Activated T-cell treated with anti-CD3 and anti-CD28 coated beads for 48 hours (primary cell): ENCODE measurements at regions not wholly inside any gene's neighbourhood (a gene's known extent, or its start where the extent isn't known, plus 50 kb on each side); places are given as distances from the start of the nearest gene placed in this dataset.
"Not testable (repeated sequence)": the region's sequence is repeated elsewhere in the genome, so short reads cannot be mapped to it uniquely, and the experiment has no call there.

ENCODE experiments used
- DNase-seq: peaks from one replicate; pipeline ENCODE4 v3.0.0-alpha.2; 2020; ENCODE audit warnings: low read depth

DNA sequence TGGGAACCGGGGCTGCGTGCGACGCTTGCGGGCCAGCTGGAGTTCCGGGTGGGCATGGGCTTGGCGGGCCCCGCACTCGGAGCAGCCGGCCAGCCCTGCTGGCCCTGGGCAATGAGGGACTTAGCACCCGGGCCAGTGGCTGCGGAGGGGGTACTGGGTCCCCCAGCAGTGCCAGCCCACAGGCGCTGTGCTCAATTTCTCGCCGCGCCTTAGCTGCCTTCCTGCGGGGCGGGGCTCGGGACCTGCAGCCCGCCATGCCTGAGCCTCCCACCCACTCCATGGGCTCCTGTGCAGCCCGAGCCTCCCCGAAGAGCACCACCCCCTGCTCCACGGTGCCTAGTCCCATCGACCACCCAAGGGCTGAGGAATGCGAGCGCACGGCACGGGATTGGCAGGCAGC lies 63.8 kb downstream of the PLXNA1 start:
- not testable (repeated sequence) for DNase-seq

DNA sequence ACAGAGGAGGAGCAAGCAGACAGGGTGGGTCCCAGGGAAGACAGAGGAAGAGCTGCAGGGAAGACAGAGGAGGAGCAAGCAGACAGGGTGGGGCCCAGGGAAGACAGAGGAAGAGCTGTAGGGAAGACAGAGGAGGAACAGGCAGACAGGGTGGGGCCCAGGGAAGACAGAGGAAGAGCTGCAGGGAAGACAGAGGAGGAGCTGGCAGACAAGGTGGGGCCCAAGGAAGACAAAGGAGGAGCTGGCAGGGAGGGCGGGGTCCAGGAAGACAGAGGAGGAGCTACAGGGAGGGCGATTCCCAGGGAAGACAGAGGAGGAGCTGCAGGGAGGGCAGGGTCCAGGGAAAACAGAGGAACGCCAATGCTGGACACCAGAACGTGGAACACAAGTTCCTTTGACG lies 66.5 kb downstream of the PLXNA1 start:
- no peak for DNase-seq

DNA sequence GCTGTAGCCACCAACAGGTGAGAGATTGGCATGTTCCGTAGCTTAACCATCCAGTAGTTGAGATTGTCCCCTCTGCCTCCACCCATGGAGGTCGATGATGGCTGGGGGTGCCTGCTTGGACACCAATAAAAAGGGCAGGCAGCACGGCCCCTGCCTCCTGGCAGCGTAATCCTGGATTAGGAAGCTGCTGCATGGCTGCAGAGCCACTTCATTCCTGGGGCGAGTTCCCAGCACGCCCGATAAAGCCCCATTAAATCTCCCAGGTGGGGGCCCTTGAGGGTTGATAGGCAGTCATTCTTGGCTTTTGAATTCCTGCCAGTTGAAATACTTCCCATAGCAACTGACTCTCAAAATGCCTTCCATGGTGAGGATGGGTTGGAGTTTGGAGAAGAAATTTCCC lies 67.8 kb downstream of the PLXNA1 start:
- no peak for DNase-seq

DNA sequence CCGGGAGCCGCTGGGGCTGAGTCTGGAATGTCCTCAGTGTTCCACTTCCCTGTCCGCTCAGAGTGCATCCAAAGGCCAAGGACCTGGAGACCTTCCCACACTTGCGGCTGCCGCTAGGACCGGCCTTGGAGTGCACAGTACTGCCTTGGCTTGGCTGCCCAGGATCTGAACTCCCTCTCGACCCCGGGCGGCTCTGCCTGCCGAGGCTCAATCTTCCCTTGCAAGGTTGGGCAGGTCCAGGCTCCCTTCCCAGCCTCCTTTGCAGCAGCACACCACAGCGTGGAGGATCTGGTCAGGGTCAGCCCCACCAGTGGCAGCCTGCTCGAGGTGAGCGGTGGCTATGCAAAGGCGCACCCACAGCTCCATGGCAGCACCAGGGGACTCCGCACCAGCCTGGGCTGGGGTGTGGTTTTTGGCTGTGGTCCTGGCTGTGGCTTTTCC lies 69.2 kb downstream of the PLXNA1 start:
- DNase-seq: no peak

DNA sequence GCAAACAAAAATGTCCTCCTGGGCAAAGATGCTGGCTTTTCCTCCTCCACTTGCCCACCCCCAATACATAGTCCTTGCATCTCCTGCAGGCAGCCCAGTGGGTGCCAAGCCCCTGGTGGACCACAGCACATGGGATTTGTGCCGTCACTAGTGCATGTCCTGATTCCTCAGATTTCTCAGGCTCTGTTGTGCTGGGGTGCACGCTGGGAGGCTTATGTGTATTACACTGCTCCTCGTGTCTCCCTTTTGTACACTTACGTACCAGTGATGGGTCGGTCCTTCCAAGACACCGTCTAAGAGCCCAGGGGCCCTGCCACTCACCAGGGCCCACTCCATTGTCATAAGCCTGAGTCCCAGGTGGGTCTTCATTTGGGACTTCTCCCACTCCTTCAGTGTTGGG lies 70.1 kb downstream of the PLXNA1 start:
- DNase-seq: no peak

DNA sequence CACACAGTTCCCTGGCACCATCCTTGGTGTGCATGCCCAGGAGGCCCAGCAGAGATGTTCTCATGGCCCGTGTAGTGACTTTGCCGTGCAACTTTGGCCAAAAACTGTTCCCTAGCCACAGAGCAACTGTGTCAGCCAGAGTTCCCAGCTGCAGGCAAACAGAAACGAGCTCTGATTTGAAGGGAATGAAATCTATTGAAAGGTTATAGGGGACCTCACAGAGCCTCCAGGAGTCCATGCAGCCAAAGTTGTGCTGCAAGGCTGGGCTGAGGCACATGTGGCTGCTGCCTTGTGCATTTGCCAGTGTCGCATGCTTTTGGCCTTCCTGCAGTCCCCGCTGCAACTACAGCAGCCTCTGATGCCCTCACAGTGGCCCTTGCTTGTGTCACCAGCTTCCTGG lies 70.5 kb downstream of the PLXNA1 start:
- no peak for DNase-seq

DNA sequence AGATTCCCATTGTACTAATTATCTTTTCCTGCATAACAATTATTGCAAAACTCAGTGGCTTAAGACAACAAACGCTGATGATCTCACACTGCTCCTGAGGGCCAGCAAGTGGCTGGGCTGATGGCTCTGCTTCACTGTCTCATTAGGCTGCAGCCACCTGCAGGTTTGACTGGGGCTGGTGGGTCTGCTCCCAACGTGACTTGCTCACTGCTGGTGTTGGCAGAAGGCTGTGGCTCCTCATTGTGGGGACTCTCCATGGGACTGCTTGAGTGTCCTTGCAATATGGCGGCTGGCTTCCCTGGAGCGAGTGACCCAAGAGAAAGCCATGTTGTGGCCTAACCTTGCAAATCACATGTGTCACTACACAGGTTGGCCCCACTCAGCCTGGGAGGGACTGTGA lies 71.1 kb downstream of the PLXNA1 start:
- DNase-seq: no peak

DNA sequence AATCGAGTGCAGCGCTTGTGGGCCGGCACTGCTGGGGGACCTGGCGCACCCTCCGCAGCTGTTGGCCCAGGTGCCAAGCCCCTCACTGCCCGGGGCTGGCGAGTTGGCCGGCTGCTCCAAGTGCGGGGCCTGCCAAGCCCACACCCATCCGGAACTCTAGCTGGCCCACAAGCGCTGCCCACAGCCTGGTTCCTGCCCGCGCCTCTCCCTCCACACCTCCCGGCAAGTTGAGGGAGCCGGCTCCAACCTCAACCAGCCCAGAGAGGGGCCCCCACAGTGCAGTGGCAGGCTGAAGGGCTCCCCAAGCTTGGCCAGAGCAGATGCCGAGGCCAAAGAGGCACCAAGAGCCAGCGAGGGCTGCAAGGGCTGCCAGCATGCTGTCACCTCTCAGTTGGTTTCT lies 73.4 kb downstream of the PLXNA1 start:
- DNase-seq: no peak

DNA sequence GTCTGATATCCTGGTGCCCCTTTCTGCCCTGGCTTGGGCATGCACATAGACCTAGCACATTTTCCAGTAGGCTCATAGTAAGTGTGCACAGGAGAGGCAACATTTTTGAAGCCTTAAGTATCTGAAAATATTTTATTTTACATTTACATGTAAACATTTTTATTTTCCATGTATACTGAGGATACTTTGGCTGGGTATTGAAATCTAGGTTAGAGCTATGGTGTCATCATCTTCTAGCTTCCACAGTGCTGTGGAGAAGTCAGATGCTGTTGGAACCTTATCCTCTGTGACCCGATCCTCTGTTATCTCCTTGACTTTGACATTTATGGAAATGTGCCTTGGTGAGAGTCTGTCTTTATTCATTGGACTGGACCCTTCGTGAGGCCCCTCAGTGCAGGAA lies 74.1 kb downstream of the PLXNA1 start:
- DNase-seq: no peak

DNA sequence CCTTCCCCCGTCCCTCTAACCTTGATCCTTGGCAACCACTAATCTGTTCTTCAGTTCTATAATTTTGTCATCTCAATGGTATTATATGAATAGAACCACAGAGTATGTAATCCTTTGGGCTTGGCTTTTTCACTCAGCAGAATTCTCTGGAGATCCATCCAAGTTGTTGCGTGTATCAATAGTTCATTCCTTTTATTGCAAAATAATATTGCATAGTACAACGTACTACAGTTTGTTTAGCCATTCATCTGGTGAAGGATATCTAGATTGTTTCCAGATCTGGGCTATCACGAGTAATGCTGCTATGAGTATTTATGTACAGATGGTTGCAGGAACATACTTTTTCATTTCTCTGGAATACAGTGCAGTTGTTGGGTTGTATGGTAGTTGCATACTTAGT lies 76.2 kb downstream of the PLXNA1 start:
- no peak for DNase-seq

DNA sequence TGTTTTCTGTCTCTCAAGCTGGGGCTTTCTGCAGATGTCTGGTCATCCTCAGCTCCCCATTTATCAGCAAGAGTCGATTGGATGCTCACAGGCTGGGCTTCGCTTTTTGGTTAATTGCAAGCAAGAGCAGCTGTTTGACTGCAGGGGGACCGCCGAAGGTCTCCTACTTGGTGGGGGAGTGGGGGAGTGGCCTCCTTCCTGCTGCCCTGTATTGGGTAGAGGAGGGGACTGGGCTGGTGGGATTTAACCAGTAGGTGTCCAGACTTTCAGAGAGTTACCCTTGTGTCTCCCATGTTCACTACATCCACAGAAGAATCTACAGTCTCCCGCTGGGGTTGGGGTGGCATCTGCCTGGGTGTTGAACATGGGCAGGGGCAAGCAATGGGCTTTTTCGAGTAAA lies 78.7 kb downstream of the PLXNA1 start:
- DNase-seq: no peak

DNA sequence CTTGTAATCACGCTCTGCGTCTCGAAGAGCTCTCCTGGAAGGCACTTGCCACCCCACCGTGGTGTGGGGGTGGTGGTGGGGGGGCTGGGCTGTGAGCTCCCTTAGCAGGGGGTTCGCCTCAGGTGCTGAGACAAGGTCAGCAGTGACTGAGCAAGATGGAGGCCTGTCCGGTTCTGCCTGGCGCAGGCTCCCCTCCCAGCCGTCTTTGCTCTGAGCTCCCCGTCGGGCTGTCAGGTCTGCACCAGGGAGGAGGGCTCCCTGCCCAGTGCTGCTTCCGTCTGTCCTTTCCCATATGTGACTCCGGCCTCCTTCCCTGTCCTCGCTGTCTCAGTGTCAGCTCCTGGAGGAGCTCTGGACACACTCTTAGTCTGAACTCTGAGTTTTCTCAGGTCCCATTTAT lies 80.0 kb downstream of the PLXNA1 start:
- DNase-seq: no peak

DNA sequence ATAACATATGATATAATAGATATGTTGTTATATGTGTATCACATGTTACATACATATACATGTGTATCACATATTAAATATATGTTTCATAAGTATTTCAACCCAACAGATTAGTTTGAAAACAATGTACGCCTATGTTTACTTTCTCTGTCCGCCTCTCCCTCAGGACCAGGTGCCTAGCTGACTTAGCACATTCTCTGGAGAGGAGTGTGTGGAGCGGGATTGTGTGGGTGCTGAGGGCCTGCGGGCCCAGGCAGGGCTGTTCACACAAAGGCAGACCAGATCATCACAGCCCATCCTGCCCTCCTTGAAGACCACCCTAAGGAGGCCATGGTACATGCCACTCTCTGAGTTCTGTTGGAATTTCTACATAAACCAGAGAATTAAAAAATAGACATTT lies 81.0 kb downstream of the PLXNA1 start:
- DNase-seq: no peak

DNA sequence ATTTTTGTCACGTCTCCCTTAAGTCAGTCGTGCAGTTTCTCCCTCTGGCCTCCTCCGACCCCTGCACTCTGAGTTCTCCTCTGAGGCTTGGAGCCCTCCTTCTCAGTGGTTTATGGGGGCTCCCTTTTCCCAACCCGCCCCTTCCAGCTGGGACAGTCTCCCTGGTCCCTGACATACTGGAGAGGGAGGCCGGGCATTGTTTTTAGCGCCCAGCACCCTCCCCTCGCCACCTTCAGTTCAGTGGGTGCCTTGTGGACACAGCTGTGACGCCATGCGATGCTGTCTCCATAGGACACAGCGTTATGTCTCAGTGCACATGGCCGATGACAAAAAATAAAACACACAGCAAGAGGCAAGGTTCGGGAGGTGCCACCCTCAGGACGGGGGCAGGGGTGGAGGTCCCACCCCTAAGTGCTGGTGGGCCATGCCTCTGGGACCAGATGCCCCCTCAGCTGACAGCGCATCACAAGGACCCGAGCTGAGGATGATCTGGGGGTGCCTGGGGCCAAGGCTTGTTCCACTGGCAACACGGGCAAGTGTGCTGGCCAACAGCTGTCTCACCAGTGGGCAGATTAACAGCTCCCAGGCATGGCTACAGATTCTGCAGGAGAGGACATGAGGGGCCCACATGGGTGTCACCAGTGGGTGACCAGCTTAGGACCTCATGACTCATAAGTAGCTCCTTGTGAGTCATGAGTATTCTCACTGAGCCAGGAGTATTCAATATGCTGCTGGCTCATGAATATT lies 81.6 kb downstream of the PLXNA1 start:
- DNase-seq: no peak

DNA sequence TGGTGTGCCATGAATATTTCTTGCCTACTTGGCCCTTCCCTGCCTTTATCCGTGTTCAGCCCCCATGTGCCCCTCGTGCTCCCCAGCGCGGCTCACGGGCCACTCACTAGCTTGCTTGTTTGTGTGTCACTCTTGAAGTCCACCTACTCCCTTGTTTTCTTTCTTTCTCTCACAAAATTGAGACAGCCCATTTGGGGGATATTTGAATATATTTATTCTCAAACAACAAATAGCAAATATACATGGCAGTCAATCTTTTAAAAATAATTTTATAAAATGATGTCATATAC lies 82.2 kb downstream of the PLXNA1 start:
- no peak for DNase-seq

DNA sequence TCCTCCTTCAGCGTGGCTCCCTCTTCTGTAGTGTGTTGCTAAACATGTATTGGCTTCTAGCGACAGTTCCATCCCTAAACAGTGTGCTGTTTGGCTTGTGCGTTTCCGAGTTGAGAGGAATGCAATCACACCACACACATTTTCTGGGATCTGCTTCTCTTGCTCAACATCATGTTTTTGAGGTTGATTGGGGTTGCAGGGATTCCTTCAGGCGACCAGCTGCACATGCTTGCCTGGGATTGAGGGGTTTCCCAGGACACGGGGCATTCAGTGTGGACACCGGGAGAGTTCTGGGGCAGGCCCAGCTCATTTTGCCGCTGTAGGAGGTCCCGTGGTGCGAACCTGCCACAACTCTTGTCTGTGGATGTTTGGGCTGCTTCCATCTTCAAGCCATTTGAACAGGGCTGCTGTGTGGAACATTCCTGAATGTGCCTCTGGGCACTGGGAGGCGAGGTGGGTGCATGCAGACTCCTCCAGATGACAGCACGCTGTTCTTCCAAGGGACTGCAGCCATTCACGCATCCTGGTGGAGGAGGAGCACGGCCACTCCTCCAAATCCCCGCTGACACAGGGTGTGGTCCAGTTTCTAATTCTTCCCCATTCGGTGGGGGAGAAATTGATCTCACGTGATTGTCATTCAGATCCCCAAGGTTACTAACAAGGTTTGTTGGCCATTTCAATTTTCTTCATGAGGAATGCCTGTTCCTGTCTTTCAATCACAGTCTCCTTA lies 82.8 kb downstream of the PLXNA1 start:
- no peak for DNase-seq

DNA sequence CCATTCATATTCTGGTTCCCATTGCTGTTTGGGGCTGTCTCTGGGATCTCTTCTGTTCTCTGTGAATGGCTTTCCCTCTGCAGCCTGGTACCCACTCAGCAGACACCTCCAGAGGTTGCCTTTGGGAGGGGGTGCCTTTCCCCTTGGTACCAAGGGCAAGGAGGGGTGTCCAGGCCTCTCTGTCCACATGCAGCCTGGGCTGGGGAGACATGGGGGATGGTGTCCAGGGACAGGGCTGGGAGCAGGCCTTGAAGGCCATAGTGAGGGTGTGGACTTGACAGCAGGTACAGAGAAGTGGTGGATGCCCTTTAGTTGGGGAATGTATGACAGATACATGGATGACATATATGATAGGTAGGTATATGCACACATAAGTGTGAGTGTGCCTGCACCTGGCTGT lies 83.7 kb downstream of the PLXNA1 start:
- DNase-seq: no peak

DNA sequence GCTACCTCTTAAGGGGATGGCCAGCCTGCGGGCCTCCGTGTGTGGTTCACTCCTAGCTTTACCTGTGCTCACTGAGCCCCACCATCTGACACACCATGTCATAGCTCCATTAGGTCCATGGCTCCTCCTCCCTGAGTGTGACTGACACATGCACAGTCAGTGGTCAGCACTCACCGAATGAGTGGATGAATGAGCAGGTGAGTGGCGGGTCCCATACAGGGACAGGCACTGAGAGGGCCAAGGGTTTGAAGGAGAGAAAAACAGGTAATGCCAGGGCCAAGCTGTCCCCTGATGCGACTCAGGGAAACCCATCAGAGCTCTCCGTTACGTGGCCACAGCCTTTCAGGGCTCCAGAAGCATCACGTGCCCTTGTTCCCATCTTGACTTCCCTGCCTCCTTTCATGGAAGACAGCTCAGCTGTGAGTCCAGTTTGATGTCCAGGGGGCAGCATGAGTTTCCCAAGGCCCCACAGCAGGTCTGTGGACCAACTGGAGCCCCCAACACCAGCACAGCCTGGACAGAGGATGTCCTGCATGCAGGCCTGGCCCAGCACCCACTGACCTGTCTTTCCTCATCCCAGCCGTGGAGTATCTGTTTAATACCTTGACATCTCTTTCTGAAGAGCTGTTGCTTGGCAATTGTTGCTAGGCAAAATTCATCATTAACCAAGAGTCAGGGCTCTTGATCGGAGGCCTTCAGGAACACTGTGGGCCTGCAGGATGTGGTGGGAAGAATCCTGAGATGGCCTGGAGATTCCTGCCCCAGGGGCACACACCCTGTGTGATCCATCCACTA lies 84.4 kb downstream of the PLXNA1 start:
- DNase-seq: no peak

DNA sequence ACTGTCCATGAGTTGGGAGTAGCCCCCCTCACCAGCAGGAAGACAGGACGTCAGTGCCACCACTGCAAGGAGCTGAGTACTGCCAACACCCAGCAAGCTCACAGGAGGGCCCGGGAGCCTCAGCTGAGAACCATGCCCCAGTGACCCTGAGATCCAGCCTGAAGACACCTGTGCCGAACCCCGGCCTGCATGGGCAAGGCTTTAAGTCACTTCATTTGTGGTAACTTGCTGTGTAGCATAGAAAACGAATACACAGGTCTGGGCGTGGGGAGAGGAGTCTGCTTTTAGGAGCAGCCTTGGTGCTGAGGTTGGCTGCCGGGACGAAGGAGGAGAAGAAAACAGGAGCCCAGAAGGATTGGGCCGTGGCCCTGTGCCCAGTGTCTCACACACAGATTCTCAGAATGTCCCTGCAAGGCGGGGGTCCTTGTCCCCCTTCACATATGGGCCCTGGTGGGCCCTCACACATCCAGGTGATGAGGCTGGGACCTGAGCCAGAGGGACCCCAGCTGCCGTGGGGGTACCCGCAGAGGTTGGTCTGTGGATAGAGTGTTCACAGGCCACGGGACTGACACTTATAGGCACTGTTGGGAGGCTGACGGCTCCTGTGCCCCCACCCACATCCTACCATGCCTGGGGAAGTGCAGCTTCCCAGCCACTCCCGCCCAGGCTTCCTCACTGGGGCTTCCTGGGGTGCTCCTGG lies 85.3 kb downstream of the PLXNA1 start:
- no peak for DNase-seq

DNA sequence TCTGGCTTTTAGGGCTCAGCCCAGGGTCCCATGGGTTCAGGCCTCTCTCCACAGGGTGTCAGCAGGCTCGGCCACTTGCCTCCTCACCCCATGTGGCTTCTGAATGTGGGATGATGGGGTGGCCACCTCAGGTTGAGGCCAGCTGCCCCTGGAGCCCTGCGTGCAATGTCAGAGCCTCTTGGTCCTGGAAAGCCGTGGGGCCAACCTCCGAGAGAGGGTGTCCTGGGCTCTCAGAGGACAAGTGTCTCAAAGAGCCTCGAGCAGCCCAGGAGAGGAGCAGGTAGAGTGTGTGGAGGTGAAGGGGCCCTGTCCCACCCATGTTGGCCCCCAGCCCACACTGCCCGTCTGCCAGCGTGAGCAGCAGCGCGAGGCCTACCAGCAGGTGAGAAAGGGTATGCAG lies 86.0 kb downstream of the PLXNA1 start:
- DNase-seq: no peak

DNA sequence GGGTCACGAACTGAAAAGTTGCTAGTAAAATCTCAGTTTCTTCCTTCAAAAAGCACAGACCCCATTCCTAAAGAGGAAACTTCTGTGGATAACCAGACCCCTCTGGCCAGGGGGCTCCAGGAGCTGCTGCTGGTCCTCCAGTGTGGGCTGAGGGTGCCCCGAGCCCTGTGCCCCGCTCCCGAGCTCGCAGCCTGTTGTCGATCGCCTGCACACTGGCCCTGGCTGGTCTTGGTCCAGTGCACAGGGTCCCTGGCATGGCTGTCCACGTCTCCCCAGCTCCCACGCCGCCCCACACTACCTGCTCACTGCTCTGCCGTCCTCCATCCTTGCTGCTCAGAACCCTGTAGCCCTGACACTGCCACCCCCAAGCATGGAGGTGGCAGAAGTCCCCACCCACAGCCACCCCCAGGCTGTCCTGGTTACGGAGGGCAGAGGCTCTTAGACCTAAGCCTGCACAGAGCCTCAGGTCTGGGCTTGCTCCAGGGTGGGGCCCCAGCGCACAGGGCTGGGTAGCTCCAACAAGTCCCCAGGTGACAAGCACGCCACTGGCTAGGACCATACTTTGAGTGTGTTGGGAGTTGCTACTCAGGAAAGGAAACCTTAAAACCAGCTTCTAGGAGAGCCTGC lies 87.0 kb downstream of the PLXNA1 start:
- no peak for DNase-seq

DNA sequence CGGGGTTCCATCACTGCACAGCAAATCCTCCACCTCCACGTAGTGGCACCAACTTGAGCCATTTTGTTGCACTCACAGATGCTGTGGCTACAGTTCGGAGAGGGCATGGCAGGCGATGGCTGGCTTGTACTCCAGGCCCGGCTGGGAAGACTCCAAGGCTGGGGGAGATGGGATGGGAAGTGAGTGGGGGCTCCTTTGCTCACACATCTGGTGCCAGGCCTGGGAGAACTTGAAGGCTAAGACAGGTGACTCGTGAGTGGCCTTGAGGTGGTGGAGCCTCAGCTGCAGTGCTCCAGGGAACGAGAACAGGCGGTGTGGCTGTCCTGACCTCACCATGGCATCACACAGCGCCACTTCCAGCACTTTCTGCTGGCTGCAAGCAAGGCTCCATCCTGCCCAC lies 87.9 kb downstream of the PLXNA1 start:
- DNase-seq: no peak
